ENCODE measurements at regions not wholly inside any gene's neighbourhood (a gene's known extent, or its start where the extent isn't known, plus 50 kb on each side); places are given as distances from the start of the nearest gene placed in this dataset.
A peak's percentile ranks its signal among the peaks of the same experiment; 100 is the strongest.
"Not testable (repeated sequence)": the region's sequence is repeated elsewhere in the genome, so short reads cannot be mapped to it uniquely, and the experiment has no call there.

GRCh38 chr6:86730772-86731171 is 206.6 kb upstream of the HTR1E start:
- DNase-seq = not testable (repeated sequence)

GRCh38 chr6:86730216-86730615 is 207.1 kb upstream of the HTR1E start:
- DNase-seq = no peak

GRCh38 chr6:86728976-86729375 is 208.4 kb upstream of the HTR1E start:
- no peak for DNase-seq

- DNase-seq = no peak
These were observed 212.6 kb upstream of the HTR1E start for GRCh38 chr6:86724695-86725094.

- DNase-seq = peak; percentile 67
These were observed 213.6 kb upstream of the HTR1E start for GRCh38 chr6:86723729-86724128.

- no peak for DNase-seq
These were observed 214.2 kb upstream of the HTR1E start for GRCh38 chr6:86723151-86723550.

- DNase-seq = no peak
These were observed 215.2 kb upstream of the HTR1E start for GRCh38 chr6:86722131-86722530.

- peak; percentile 51 for DNase-seq
These were observed 221.7 kb upstream of the HTR1E start for GRCh38 chr6:86715676-86716075.

- no peak for DNase-seq
These were observed 225.3 kb upstream of the HTR1E start for GRCh38 chr6:86712039-86712438.

- DNase-seq = no peak
These were observed 229.7 kb upstream of the HTR1E start for GRCh38 chr6:86707545-86708120.

- DNase-seq = no peak
These were observed 230.9 kb upstream of the HTR1E start for GRCh38 chr6:86706449-86706848.

GRCh38 chr6:86701228-86701627 is 236.1 kb upstream of the HTR1E start:
- DNase-seq = not testable (repeated sequence)

- no peak for DNase-seq
These were observed 250.8 kb upstream of the HTR1E start for GRCh38 chr6:86686496-86686895.

- DNase-seq = no peak
These were observed 252.0 kb upstream of the HTR1E start for GRCh38 chr6:86685230-86685797.

- no peak for DNase-seq
These were observed 254.0 kb upstream of the HTR1E start for GRCh38 chr6:86683132-86683908.

GRCh38 chr6:86682297-86682696 is 255.0 kb upstream of the HTR1E start:
- no peak for DNase-seq

GRCh38 chr6:86681140-86681539 is 256.2 kb upstream of the HTR1E start:
- not testable (repeated sequence) for DNase-seq

- DNase-seq = not testable (repeated sequence)
These were observed 265.2 kb upstream of the HTR1E start for GRCh38 chr6:86672125-86672524.

- no peak for DNase-seq
These were observed 280.1 kb upstream of the HTR1E start for GRCh38 chr6:86657192-86657591.

GRCh38 chr6:86629123-86629522 is 308.2 kb upstream of the HTR1E start:
- DNase-seq = no peak

- DNase-seq = no peak
These were observed 317.9 kb upstream of the HTR1E start for GRCh38 chr6:86619428-86619827.

GRCh38 chr6:86615299-86615698 is 322.0 kb upstream of the HTR1E start:
- no peak for DNase-seq

- DNase-seq = no peak
These were observed 327.6 kb upstream of the HTR1E start for GRCh38 chr6:86609549-86610388.

All from NCI-H226 (cell line).